K562 (cell line): ENCODE measurements at regions not wholly inside any gene's neighbourhood (a gene's known extent, or its start where the extent isn't known, plus 50 kb on each side); places are given as distances from the start of the nearest gene placed in this dataset.

Source experiments
- BRF2 ChIP-seq: IDR thresholded peaks from 3 replicates; pipeline ENCODE4 v1.6.1; 2011; ENCODE audit warnings: borderline replicate concordance, mild to moderate bottlenecking; ENCODE audit not compliant: insufficient read length, insufficient read depth
- CEBPZ ChIP-seq: fragments of 150-350 bp; IDR thresholded peaks from 2 replicates; pipeline ENCODE4 v1.6.1; 2014; ENCODE audit warnings: low read depth, mild to moderate bottlenecking, low read length, borderline replicate concordance
- CTCF ChIP-seq, 3 experiments: IDR thresholded peaks in 2 of 3; conservative IDR thresholded peaks in 1 of 3; 2 replicates each; pipeline ENCODE4 v1.5.1; 2011 to 2012; ENCODE audit warnings: low read length in 3 of 3, mild to moderate bottlenecking in 3 of 3, control low read depth in 2 of 3, improper control_type of control experiment in 1 of 3, inconsistent platforms in 1 of 3, low read depth in 1 of 3, mixed read lengths in 1 of 3, moderate library complexity in 1 of 3; ENCODE audit not compliant: insufficient read depth in 2 of 3
- CXXC5 ChIP-seq: fragments of 250-450 bp; sonication (Bioruptor Pico); IDR thresholded peaks from 2 replicates; pipeline ENCODE4 v1.8.0; 2022; ENCODE audit warnings: inconsistent platforms, mild to moderate bottlenecking, moderate library complexity
- MAZ ChIP-seq, 2 experiments: fragments of 450-650 bp in 1 of 2; sonication (generic) in 1 of 2; formaldehyde crosslinking; IDR thresholded peaks in 1 of 2; conservative IDR thresholded peaks in 1 of 2; 2 replicates each; pipeline versions ENCODE4 v1.4.0 to v1.5.0; 2020; ENCODE audit warnings: mild to moderate bottlenecking in 1 of 2, missing genetic modification reagents in 1 of 2
- MYNN ChIP-seq, 2 experiments: sonication (generic); formaldehyde crosslinking in 1 of 2; IDR thresholded peaks; 2 replicates each; pipeline versions ENCODE4 v1.5.0 to v1.6.1; 2016 to 2020; ENCODE audit warnings: antibody characterized with exemption in 1 of 2, missing genetic modification reagents in 1 of 2
- POLR2AphosphoS5 ChIP-seq: IDR thresholded peaks from 2 replicates; pipeline ENCODE4 v1.6.1; 2011; ENCODE audit warnings: mild to moderate bottlenecking, low read depth, low read length, moderate library complexity; ENCODE audit not compliant: control insufficient read depth, insufficient read depth
- SIRT6 ChIP-seq: IDR thresholded peaks from one replicate; pipeline ENCODE4 v1.6.1; 2012; ENCODE audit warnings: low read depth, mild to moderate bottlenecking, control low read depth, inconsistent platforms, low read length, moderate library complexity
- SP1 ChIP-seq: sonication (generic); formaldehyde crosslinking; IDR thresholded peaks from 2 replicates; pipeline ENCODE4 v1.8.1; 2022; ENCODE audit warnings: mild to moderate bottlenecking, missing genetic modification reagents
- TF ChIP-seq, protein P1 (sequence below): fragments of 250-450 bp; sonication (Bioruptor Pico); IDR thresholded peaks from 2 replicates; pipeline ENCODE4 v1.5.0; 2020; ENCODE audit warnings: mild to moderate bottlenecking, borderline replicate concordance

GRCh38 chr6:117791012-117791411, 115.7 kb downstream of the NUS1 start:
- TF ChIP-seq SIRT6 (no peak), MAZ (CRISPR knock-in tag; conservative IDR thresholded peaks at IDR 0.05 in 1 of 2, IDR thresholded peaks at IDR 0.05 in 1 of 2) (no peak), MYNN (IDR thresholded peaks at IDR 0.05) (no peak), MYNN (CRISPR knock-in tag; IDR thresholded peaks at IDR 0.05) (no peak), CXXC5 (CRISPR knock-in tag) (no peak), CEBPZ (no peak), BRF2 (no peak), SP1 (CRISPR knock-in tag) (no peak), CTCF (IDR thresholded peaks at IDR 0.05 in 2 of 3, conservative IDR thresholded peaks at IDR 0.05 in 1 of 3; ENCODE audit: insufficient read depth in 2 of 3, low read depth in 1 of 3, low read length in 3 of 3) (no peak), POLR2AphosphoS5 (no peak)
- TF ChIP-seq, protein P1, sequence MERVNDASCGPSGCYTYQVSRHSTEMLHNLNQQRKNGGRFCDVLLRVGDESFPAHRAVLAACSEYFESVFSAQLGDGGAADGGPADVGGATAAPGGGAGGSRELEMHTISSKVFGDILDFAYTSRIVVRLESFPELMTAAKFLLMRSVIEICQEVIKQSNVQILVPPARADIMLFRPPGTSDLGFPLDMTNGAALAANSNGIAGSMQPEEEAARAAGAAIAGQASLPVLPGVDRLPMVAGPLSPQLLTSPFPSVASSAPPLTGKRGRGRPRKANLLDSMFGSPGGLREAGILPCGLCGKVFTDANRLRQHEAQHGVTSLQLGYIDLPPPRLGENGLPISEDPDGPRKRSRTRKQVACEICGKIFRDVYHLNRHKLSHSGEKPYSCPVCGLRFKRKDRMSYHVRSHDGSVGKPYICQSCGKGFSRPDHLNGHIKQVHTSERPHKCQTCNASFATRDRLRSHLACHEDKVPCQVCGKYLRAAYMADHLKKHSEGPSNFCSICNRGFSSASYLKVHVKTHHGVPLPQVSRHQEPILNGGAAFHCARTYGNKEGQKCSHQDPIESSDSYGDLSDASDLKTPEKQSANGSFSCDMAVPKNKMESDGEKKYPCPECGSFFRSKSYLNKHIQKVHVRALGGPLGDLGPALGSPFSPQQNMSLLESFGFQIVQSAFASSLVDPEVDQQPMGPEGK (CRISPR knock-in tag): no peak
